Nephron (organoid): ENCODE measurements at regions not wholly inside any gene's neighbourhood (a gene's known extent, or its start where the extent isn't known, plus 50 kb on each side); places are given as distances from the start of the nearest gene placed in this dataset.

Experiments used
- H3K27ac Mint-ChIP-seq, 3 experiments: 2 replicates each; pipeline ENCODE4 v1.8.0; 2020; ENCODE audit warnings: mixed read lengths in 3 of 3, mild to moderate bottlenecking in 2 of 3, moderate library complexity in 1 of 3
- H3K27me3 Mint-ChIP-seq: 2 replicates; pipeline ENCODE4 v1.8.0; 2021; ENCODE audit warnings: low read depth, mild to moderate bottlenecking, moderate library complexity, mixed read lengths
- H3K36me3 Mint-ChIP-seq: 2 replicates; pipeline ENCODE4 v1.8.0; 2020; ENCODE audit warnings: low read depth, mixed read lengths
- H3K4me1 Mint-ChIP-seq: 2 replicates; pipeline ENCODE4 v1.8.0; 2020; ENCODE audit warnings: mixed read lengths
- H3K4me3 Mint-ChIP-seq, 3 experiments: 2 replicates each; pipeline ENCODE4 v1.8.0; 2020; ENCODE audit warnings: mild to moderate bottlenecking in 3 of 3, mixed read lengths in 3 of 3, moderate library complexity in 2 of 3
- H3K9me3 Mint-ChIP-seq: 2 replicates; pipeline ENCODE4 v1.8.0; 2020; ENCODE audit warnings: mixed read lengths
- TF ChIP-seq, protein P1 (sequence below), 3 experiments: fragments of 200-600 bp; sonication (generic); IDR thresholded peaks; one replicate each; pipeline ENCODE4 v1.5.0; 2021; ENCODE audit warnings: antibody characterized with exemption in 3 of 3; ENCODE audit not compliant: unreplicated experiment in 3 of 3

DNA sequence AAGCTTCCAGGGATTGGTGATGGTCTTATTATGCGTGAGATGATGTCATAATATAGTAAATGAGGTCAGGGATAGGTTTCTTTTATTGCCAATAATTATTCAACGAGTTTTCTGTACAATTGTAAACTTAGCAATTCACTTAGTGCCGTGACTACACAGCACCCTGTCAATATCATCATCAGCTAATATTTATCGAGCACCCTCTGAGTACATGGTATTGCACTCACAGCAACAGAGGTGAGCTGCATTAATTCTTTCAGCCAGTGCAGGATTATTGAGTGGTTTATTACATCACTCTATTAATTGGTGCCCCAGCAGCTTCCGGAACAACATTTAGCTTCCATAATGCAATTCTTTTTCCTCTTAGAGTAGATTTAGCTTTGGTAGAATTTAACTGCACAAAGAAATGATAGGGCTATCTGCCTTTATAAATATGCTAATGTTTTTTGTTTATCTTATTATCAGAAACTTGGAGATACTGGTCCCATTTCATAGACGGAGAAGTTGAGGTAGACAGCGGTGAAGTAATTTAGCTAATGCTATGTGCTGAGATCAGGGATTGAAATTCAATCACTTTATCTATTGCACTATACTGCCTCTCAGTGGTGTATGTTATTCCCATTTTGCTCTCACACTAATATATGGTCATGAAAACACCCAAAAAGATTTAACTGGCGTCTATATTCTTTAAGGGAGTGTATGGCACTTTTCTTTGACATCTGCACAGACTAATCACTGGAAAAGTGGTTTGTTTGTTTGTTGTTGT, 726.1 kb upstream of the WWC1 start:
- no peaks in the 10 kb centered on the region for H3K36me3 Mint-ChIP-seq

DNA sequence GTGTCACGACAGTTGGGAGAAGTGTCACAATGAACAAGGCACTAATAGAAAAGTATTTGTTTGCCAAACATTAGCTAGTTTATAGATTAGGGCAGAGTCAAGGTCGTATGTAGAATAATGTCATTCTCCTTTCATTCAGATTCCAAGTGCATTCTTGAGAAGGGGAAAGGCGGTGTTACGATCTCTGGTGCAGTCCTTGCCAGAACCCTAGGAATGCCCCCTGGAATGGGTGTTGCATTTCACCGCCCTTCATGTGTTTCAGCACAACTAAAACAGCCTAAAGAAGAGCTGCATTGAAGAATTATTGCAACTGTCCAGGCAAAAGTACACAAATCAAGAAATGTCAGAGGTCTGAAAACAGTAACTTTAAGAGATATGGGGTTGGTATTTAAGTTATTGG, 721.0 kb upstream of the WWC1 start:
- no peaks in the 10 kb centered on the region for H3K9me3 Mint-ChIP-seq
- H3K36me3 Mint-ChIP-seq, result no peaks in the 10 kb centered on the region
- H3K27ac Mint-ChIP-seq, result no peak overlapping the region
- TF ChIP-seq, protein P1, sequence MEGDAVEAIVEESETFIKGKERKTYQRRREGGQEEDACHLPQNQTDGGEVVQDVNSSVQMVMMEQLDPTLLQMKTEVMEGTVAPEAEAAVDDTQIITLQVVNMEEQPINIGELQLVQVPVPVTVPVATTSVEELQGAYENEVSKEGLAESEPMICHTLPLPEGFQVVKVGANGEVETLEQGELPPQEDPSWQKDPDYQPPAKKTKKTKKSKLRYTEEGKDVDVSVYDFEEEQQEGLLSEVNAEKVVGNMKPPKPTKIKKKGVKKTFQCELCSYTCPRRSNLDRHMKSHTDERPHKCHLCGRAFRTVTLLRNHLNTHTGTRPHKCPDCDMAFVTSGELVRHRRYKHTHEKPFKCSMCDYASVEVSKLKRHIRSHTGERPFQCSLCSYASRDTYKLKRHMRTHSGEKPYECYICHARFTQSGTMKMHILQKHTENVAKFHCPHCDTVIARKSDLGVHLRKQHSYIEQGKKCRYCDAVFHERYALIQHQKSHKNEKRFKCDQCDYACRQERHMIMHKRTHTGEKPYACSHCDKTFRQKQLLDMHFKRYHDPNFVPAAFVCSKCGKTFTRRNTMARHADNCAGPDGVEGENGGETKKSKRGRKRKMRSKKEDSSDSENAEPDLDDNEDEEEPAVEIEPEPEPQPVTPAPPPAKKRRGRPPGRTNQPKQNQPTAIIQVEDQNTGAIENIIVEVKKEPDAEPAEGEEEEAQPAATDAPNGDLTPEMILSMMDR (IDR thresholded peaks at IDR 0.05; ENCODE audit: unreplicated experiment in 3 of 3), result no peak
- H3K4me3 Mint-ChIP-seq, result no peak overlapping the region
- peaks cover 7% of the 10 kb centered on the region for H3K4me1 Mint-ChIP-seq
- peaks cover 42% of the 10 kb centered on the region for H3K27me3 Mint-ChIP-seq

More for the DNA sequence above, 726.1 kb upstream of the WWC1 start:
- Mint-ChIP-seq H3K27me3 (peaks cover 14% of the 10 kb centered on the region), H3K9me3 (no peaks in the 10 kb centered on the region), H3K4me1 (no peaks in the 10 kb centered on the region), H3K27ac (no peak overlapping the region), H3K4me3 (no peak overlapping the region)
- TF ChIP-seq, protein P1 (IDR thresholded peaks at IDR 0.05; ENCODE audit: unreplicated experiment in 3 of 3), result peak in 2 of 3 experiments; percentile 21 to 35

DNA sequence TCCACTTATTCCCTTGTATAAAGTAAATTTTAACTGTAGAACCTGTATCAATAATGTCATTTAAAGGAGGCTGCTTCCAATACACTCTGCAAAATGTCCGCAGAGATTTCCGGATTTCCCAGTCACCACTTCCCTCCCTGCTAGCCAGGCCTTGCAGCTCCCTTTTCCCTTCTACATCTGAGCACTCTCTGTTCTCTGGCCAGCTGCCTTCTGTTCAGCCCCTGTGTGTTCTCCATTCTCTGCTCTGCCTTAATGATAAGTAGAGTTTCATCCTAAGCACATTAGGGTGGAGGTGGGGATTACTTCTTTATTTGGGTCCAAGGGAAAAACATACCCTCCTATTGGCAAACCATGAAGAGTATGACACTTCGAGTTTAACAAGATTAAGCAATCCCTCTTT, 719.6 kb upstream of the WWC1 start:
- Mint-ChIP-seq H3K27me3 (peaks cover 55% of the 10 kb centered on the region), H3K9me3 (no peaks in the 10 kb centered on the region), H3K4me3 (no peak overlapping the region), H3K27ac (no peak overlapping the region), H3K36me3 (no peaks in the 10 kb centered on the region), H3K4me1 (peaks cover 9% of the 10 kb centered on the region)
- TF ChIP-seq, protein P1 (IDR thresholded peaks at IDR 0.05; ENCODE audit: unreplicated experiment in 3 of 3), result no peak

DNA sequence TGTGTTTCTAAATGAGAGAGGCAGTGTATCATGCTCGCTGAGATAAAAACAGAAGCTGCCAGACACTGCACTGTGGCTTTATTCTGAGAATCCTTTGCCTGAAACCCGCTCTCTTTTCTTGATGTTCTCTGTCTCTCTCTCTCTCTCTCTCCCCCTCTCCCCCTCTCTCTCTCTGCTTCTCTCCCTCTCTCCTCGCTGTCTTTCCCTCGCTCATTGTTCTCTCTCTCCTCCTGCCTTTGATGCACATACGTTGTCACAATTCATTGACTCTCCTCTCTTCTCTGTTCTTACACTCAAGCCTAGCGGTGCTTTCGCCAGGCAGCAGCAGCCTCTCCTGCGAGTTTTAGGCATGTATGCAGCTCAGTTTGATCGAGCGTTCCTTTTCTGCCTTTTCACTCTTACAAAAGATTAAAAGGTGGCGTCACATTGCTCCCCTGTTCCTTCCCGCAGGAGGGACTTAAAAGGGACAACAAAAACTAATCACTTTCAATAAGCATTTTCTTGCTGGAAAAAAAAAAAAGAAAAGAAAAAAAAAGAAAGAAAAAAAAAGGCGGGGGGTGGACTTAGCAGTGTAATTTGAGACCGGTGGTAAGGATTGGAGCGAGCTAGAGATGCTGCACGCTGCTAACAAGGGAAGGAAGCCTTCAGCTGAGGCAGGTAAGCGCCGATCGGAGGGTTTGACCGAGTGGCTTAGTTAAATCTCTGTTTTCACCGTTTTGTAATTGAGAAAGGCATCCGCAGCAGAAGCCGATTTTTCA, 717.9 kb upstream of the WWC1 start:
- TF ChIP-seq, protein P1 (IDR thresholded peaks at IDR 0.05; ENCODE audit: unreplicated experiment in 3 of 3), result no peak
- H3K4me1 Mint-ChIP-seq, result peaks cover 11% of the 10 kb centered on the region
- no peaks in the 10 kb centered on the region for H3K9me3 Mint-ChIP-seq

DNA sequence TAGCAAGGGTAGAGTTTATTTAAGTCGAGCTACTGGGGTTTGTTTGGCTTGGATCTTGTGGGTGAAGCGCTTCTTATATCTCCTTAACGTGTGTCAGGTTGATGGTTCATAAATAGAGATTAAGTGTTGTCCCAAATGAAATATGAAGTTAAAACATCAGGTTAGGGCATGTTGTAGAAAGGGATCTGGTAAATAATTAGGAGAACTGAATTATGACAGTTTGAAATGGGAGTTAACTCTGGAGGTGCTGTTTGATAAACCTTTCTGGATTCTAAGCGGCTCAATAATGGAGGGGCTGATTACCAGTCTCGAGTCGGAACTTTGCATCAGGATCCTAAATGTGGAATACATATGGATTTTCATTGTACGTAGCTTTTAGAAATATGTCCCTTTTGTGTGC, 717.0 kb upstream of the WWC1 start:
- peaks cover 11% of the 10 kb centered on the region for H3K4me1 Mint-ChIP-seq
- H3K4me3 Mint-ChIP-seq, result peak overlapping the region; percentile 63 to 75 (median 74)

More for the DNA sequence above, 717.9 kb upstream of the WWC1 start:
- Mint-ChIP-seq H3K27ac (peak overlapping the region in 2 of 3 experiments; percentile 5 to 40), H3K27me3 (peaks cover 71% of the 10 kb centered on the region), H3K4me3 (peak overlapping the region; percentile 63 to 75 (median 74)), H3K36me3 (no peaks in the 10 kb centered on the region)

More for the DNA sequence above, 717.0 kb upstream of the WWC1 start:
- TF ChIP-seq, protein P1 (IDR thresholded peaks at IDR 0.05; ENCODE audit: unreplicated experiment in 3 of 3), result no peak
- Mint-ChIP-seq H3K36me3 (no peaks in the 10 kb centered on the region), H3K9me3 (no peaks in the 10 kb centered on the region), H3K27ac (no peak overlapping the region), H3K27me3 (peaks cover 72% of the 10 kb centered on the region)
